PC-9 (cell line): ENCODE measurements at regions not wholly inside any gene's neighbourhood (a gene's known extent, or its start where the extent isn't known, plus 50 kb on each side); places are given as distances from the start of the nearest gene placed in this dataset.

Experiments
- BruUV-seq: library from RNA; stranded (reverse); fragments of 400-500 nt; replicated peaks from 2 replicates; lab custom pipeline; 2021; lab: Mats Ljungman, UMichigan
- CTCF ChIA-PET: fragments of 300-600 bp; sonication (Branson Sonifier 250); formaldehyde crosslinking; loops from one replicate; lab custom pipeline; 2022; ENCODE audit warnings: antibody characterized with exemption; lab: Charles Lee
- POLR2A ChIA-PET: fragments of 300-600 bp; sonication (Branson Sonifier 250); formaldehyde crosslinking; loops from one replicate; lab custom pipeline; 2022; ENCODE audit warnings: antibody characterized with exemption; ENCODE audit not compliant: unreplicated experiment; lab: Charles Lee
- DNase-seq, 2 experiments: peaks; one replicate each; pipeline versions ENCODE4 v3.0.0 to v3.0.0-alpha.2; 2015 to 2022; ENCODE audit warnings: mixed read lengths in 1 of 2
- H2AFZ ChIP-seq: fragments of 200-600 bp; sonication (generic); 2 replicates; pipeline ENCODE4 v1.8.1; 2017; ENCODE audit warnings: antibody characterized with exemption
- H3F3A ChIP-seq: fragments of 200-600 bp; sonication (generic); 2 replicates; pipeline ENCODE4 v1.8.1; 2017; ENCODE audit warnings: antibody characterized with exemption, mild to moderate bottlenecking, low read depth; ENCODE audit not compliant: insufficient read depth
- H3K27ac ChIP-seq: fragments of 200-600 bp; sonication (generic); 2 replicates; pipeline ENCODE4 v1.6.1; 2016; ENCODE audit warnings: mixed run types
- H3K27me3 ChIP-seq: fragments of 200-600 bp; sonication (generic); 2 replicates; pipeline ENCODE4 v1.6.1; 2016; ENCODE audit warnings: low read depth, mixed run types; ENCODE audit not compliant: insufficient read depth
- H3K36me3 ChIP-seq: fragments of 200-600 bp; sonication (generic); 2 replicates; pipeline ENCODE4 v1.6.1; 2016; ENCODE audit warnings: low read depth, mixed run types
- H3K4me1 ChIP-seq: fragments of 200-600 bp; sonication (generic); replicated peaks from 2 replicates; pipeline ENCODE4 v1.6.1; 2016; ENCODE audit warnings: mixed run types; ENCODE audit not compliant: insufficient read depth
- H3K4me2 ChIP-seq: fragments of 200-600 bp; sonication (generic); 2 replicates; pipeline ENCODE4 v1.6.1; 2017; ENCODE audit warnings: mixed run types
- H3K4me3 ChIP-seq: fragments of 200-600 bp; sonication (generic); 2 replicates; pipeline ENCODE4 v1.6.1; 2016; ENCODE audit warnings: mixed run types
- H3K79me2 ChIP-seq: fragments of 200-600 bp; sonication (generic); 2 replicates; pipeline ENCODE4 v1.6.1; 2017; ENCODE audit warnings: low read depth, mixed run types
- H3K9me2 ChIP-seq: fragments of 200-600 bp; sonication (generic); 2 replicates; pipeline ENCODE4 v1.8.1; 2017; ENCODE audit warnings: mild to moderate bottlenecking; ENCODE audit not compliant: insufficient read depth
- H3K9me3 ChIP-seq: fragments of 200-600 bp; sonication (generic); 2 replicates; pipeline ENCODE4 v1.8.1; 2016; ENCODE audit warnings: low read depth; ENCODE audit not compliant: insufficient read depth
- H4K20me1 ChIP-seq: fragments of 200-600 bp; sonication (generic); 2 replicates; pipeline ENCODE4 v1.8.1; 2017; ENCODE audit not compliant: insufficient read depth
- CTCF ChIP-seq: fragments of 200-600 bp; sonication (generic); conservative IDR thresholded peaks from 2 replicates; pipeline ENCODE4 v1.6.1; 2017; ENCODE audit warnings: mixed run types, antibody characterized with exemption, mild to moderate bottlenecking, moderate library complexity
- EZH2 ChIP-seq: fragments of 200-600 bp; sonication (generic); IDR thresholded peaks from 2 replicates; pipeline ENCODE4 v1.8.0; 2017; ENCODE audit warnings: antibody characterized with exemption, low read depth
- intact Hi-C: fragments of 100-400 bp; cut with micrococcal nuclease; formaldehyde crosslinking; loops from one replicate; pipeline ENCODE4 v1.10.0; 2022; ENCODE audit not compliant: unreplicated experiment

- H4K20me1 ChIP-seq = no peaks in the 10 kb centered on the region
- no peaks in the 10 kb centered on the region for H3K36me3 ChIP-seq
- no peaks in the 10 kb centered on the region for H3K4me1 ChIP-seq
- H3K27ac ChIP-seq = no peak overlapping the region
- no TSS peak for BruUV-seq
- no peaks in the 10 kb centered on the region for H3K9me2 ChIP-seq
- H3K4me3 ChIP-seq = no peak overlapping the region
- no peaks in the 10 kb centered on the region for H3K79me2 ChIP-seq
- H2AFZ ChIP-seq = no peak overlapping the region
- H3K9me3 ChIP-seq = no peaks in the 10 kb centered on the region
- H3K4me2 ChIP-seq = no peak overlapping the region
- H3K27me3 ChIP-seq = no peaks in the 10 kb centered on the region
- no peak for DNase-seq
- ChIA-PET POLR2A (no interaction called here), CTCF (no interaction called here)
- TF ChIP-seq EZH2 (no peak), CTCF (no peak)
- no peaks in the 10 kb centered on the region for H3F3A ChIP-seq
- intact Hi-C loops = no loop called here
These were observed 157.9 kb upstream of the GRM3 start for GRCh38 chr7:86485827-86486226.

- ChIA-PET CTCF (no interaction called here), POLR2A (no interaction called here)
- Histone ChIP-seq H4K20me1 (no peaks in the 10 kb centered on the region), H3K9me3 (no peaks in the 10 kb centered on the region), H3K4me1 (no peaks in the 10 kb centered on the region), H3F3A (no peaks in the 10 kb centered on the region), H3K36me3 (no peaks in the 10 kb centered on the region), H3K4me3 (no peak overlapping the region), H3K27ac (no peak overlapping the region), H2AFZ (no peak overlapping the region), H3K4me2 (no peak overlapping the region), H3K79me2 (no peaks in the 10 kb centered on the region), H3K9me2 (no peaks in the 10 kb centered on the region; the same call in 1 of the 2 replicates), H3K27me3 (no peaks in the 10 kb centered on the region)
- BruUV-seq = no TSS peak
- TF ChIP-seq EZH2 (no peak), CTCF (no peak)
- DNase-seq = no peak
- intact Hi-C loops = no loop called here
These were observed 164.6 kb upstream of the GRM3 start for GRCh38 chr7:86479144-86479543.

GRCh38 chr7:86477343-86477935 lies 166.3 kb upstream of the GRM3 start:
- ChIA-PET CTCF (no interaction called here), POLR2A (no interaction called here)
- no TSS peak for BruUV-seq
- TF ChIP-seq CTCF (no peak), EZH2 (no peak)
- H4K20me1 ChIP-seq = no peaks in the 10 kb centered on the region
- no peaks in the 10 kb centered on the region for H3F3A ChIP-seq
- no peaks in the 10 kb centered on the region for H3K27me3 ChIP-seq
- H3K4me1 ChIP-seq = no peaks in the 10 kb centered on the region
- H3K9me3 ChIP-seq = no peaks in the 10 kb centered on the region
- H2AFZ ChIP-seq = no peak overlapping the region
- intact Hi-C loops = no loop called here
- H3K36me3 ChIP-seq = no peaks in the 10 kb centered on the region
- H3K9me2 ChIP-seq = no peaks in the 10 kb centered on the region; the same call in 1 of the 2 replicates
- no peak for DNase-seq
- H3K4me3 ChIP-seq = no peak overlapping the region
- H3K27ac ChIP-seq = no peak overlapping the region
- no peak overlapping the region for H3K4me2 ChIP-seq
- no peaks in the 10 kb centered on the region for H3K79me2 ChIP-seq
